Transverse colon (tissue), 4 donors: ENCODE measurements at regions not wholly inside any gene's neighbourhood (a gene's known extent, or its start where the extent isn't known, plus 50 kb on each side); places are given as distances from the start of the nearest gene placed in this dataset.

ENCODE experiments used
- DNase-seq: peaks from one replicate; pipeline ENCODE4 v3.0.0-alpha.2; 2019
- H3K27ac ChIP-seq, 4 donors: fragments of 200-600 bp; sonication (generic); 2 replicates each; pipeline ENCODE4 v1.5.1; 2016 to 2018; ENCODE audit warnings: inconsistent platforms in 4 of 4
- H3K27me3 ChIP-seq: fragments of 200-600 bp; sonication (generic); 2 replicates; pipeline ENCODE4 v1.5.1; 2017; ENCODE audit warnings: inconsistent platforms
- H3K36me3 ChIP-seq, 4 donors: fragments of 200-600 bp; sonication (generic); 2 replicates each; pipeline ENCODE4 v1.5.1; 2017 to 2019; ENCODE audit warnings: inconsistent platforms in 4 of 4
- H3K4me1 ChIP-seq, 4 donors: fragments of 200-600 bp; sonication (generic); 2 replicates each; pipeline ENCODE4 v1.5.1; 2017 to 2020; ENCODE audit warnings: inconsistent platforms in 4 of 4
- H3K4me3 ChIP-seq, 4 donors: fragments of 200-600 bp; sonication (generic); 1 replicate in 1 of 4; 2 replicates in 3 of 4; pipeline versions ENCODE4 v1.5.1 to v1.6.1; 2017 to 2019; ENCODE audit warnings: inconsistent platforms in 4 of 4
- H3K9me3 ChIP-seq, 2 donors: fragments of 200-600 bp; sonication (generic); 2 replicates each; pipeline ENCODE4 v1.5.1; 2017 to 2019; ENCODE audit warnings: inconsistent platforms in 2 of 2
- CTCF ChIP-seq, 5 experiments: fragments of 200-600 bp in 3 of 5; fragments of 450-650 bp in 2 of 5; sonication (generic) in 3 of 5; IDR thresholded peaks; 1 replicate in 2 of 5; 2 replicates in 3 of 5; pipeline ENCODE4 v1.5.1; 2016 to 2017; ENCODE audit warnings: antibody characterized with exemption in 5 of 5, inconsistent platforms in 3 of 5, mild to moderate bottlenecking in 2 of 5, moderate library complexity in 1 of 5
- EP300 ChIP-seq: sonication (generic); formaldehyde crosslinking; IDR thresholded peaks from one replicate; pipeline ENCODE4 v1.6.1; 2017; ENCODE audit warnings: antibody characterized with exemption, low read depth
- POLR2A ChIP-seq: fragments of 450-650 bp; IDR thresholded peaks from one replicate; pipeline ENCODE4 v1.6.1; 2016; ENCODE audit warnings: antibody characterized with exemption, mild to moderate bottlenecking, moderate library complexity
- POLR2AphosphoS5 ChIP-seq, 3 donors: sonication (generic); formaldehyde crosslinking; IDR thresholded peaks; one replicate each; pipeline ENCODE4 v1.6.1; 2016; ENCODE audit warnings: antibody characterized with exemption in 3 of 3
- WGBS, 2 donors: methylation state at CpG; one replicate each; pipeline ENCODE4 v1.1.5; 2018; ENCODE audit warnings: low coverage in 1 of 2; 5-methylcytosine and 5-hydroxymethylcytosine counted together
- in situ Hi-C, 4 donors: fragments of 200-750 bp; cut with MboI; loops; one replicate each; pipeline versions ENCODE4 v1.15.0 to v1.15.1; 2017; ENCODE audit warnings: low sequenced_read_pairs in 3 of 4, low pct_ligation_motif_present in 1 of 4, low pct_unique_long_range_greater_than_20kb in 1 of 4
- intact Hi-C: fragments of 100-400 bp; cut with DNase I; formaldehyde crosslinking; loops from one replicate; pipeline ENCODE4 v1.15.1; 2023; ENCODE audit warnings: low total_unique reads

GRCh38 chr2:14804902-14805301 is 172.4 kb downstream of the LRATD1 start:
- in situ Hi-C loops: no loop called here
- intact Hi-C loops: no loop called here
- H3K36me3 ChIP-seq: no peaks in the 10 kb centered on the region
- DNase-seq: no peak
- H3K27ac ChIP-seq: no peak overlapping the region
- peaks cover 4 to 6% of the 10 kb centered on the region in 2 donors for H3K9me3 ChIP-seq
- H3K27me3 ChIP-seq: no peaks in the 10 kb centered on the region
- H3K4me1 ChIP-seq: no peaks in the 10 kb centered on the region
- TF ChIP-seq POLR2AphosphoS5 (IDR thresholded peaks at IDR 0.05) (no peak), CTCF (IDR thresholded peaks at IDR 0.05) (no peak), POLR2A (no peak), EP300 (no peak)
- no peak overlapping the region for H3K4me3 ChIP-seq
- 74 to 82% methylated on average over 2 to 3 of the region's 3 CpGs for WGBS, 2 donors

- Histone ChIP-seq H3K4me3 (no peak overlapping the region), H3K36me3 (no peaks in the 10 kb centered on the region), H3K27me3 (no peaks in the 10 kb centered on the region), H3K27ac (no peak overlapping the region), H3K4me1 (no peaks in the 10 kb centered on the region), H3K9me3 (no peaks in the 10 kb centered on the region)
- 74 to 76% methylated on average over 4 of the region's 4 CpGs for WGBS, 2 donors
- no peak for DNase-seq
- in situ Hi-C loops: no loop called here
- intact Hi-C loops: no loop called here
- no peak for TF ChIP-seq CTCF (IDR thresholded peaks at IDR 0.05)
- no peak for TF ChIP-seq EP300
- no peak for TF ChIP-seq POLR2A
- no peak for TF ChIP-seq POLR2AphosphoS5 (IDR thresholded peaks at IDR 0.05)
Measured at GRCh38 chr2:14806613-14807012, 174.1 kb downstream of the LRATD1 start.

GRCh38 chr2:14815201-14815600 is 182.7 kb downstream of the LRATD1 start:
- Histone ChIP-seq H3K4me3 (no peak overlapping the region), H3K27me3 (no peaks in the 10 kb centered on the region), H3K9me3 (no peaks in the 10 kb centered on the region), H3K36me3 (no peaks in the 10 kb centered on the region), H3K27ac (no peak overlapping the region), H3K4me1 (no peaks in the 10 kb centered on the region)
- DNase-seq: no peak
- no peak for TF ChIP-seq EP300
- TF ChIP-seq POLR2A: no peak
- no peak for TF ChIP-seq POLR2AphosphoS5 (IDR thresholded peaks at IDR 0.05)
- TF ChIP-seq CTCF (IDR thresholded peaks at IDR 0.05): no peak
- 56 to 100% methylated on average over 1 of the region's 1 CpG for WGBS, 2 donors
- in situ Hi-C loops: no loop called here
- intact Hi-C loops: no loop called here

GRCh38 chr2:14816069-14817060 is 183.8 kb downstream of the LRATD1 start:
- Histone ChIP-seq H3K36me3 (no peaks in the 10 kb centered on the region), H3K27ac (no peak overlapping the region), H3K4me3 (no peak overlapping the region), H3K27me3 (no peaks in the 10 kb centered on the region), H3K4me1 (no peaks in the 10 kb centered on the region), H3K9me3 (no peaks in the 10 kb centered on the region)
- in situ Hi-C loops (no loop called here), intact Hi-C loops (no loop called here)
- WGBS, 2 donors: 51 to 59% methylated on average over 6 to 9 of the region's 9 CpGs
- no peak for DNase-seq
- TF ChIP-seq POLR2AphosphoS5 (IDR thresholded peaks at IDR 0.05) (no peak), POLR2A (no peak), EP300 (no peak), CTCF (IDR thresholded peaks at IDR 0.05) (no peak)
